HG03196 (cell line): ENCODE measurements at regions not wholly inside any gene's neighbourhood (a gene's known extent, or its start where the extent isn't known, plus 50 kb on each side); places are given as distances from the start of the nearest gene placed in this dataset.

Source experiments
- ATAC-seq: cut with Tn5 transposase; IDR thresholded peaks from one replicate; pipeline ENCODE4 v1.9.1; 2021; ENCODE audit not compliant: unreplicated experiment

GRCh38 chr2:155830351-155830750 is 502.2 kb downstream of the NR4A2 start:
- ATAC-seq = no peak

GRCh38 chr2:155825876-155826275 is 506.6 kb downstream of the NR4A2 start:
- ATAC-seq = no peak

- ATAC-seq = peak; percentile 87
These were observed 516.7 kb downstream of the NR4A2 start for GRCh38 chr2:155815851-155816250.

- ATAC-seq = no peak
These were observed 517.2 kb downstream of the NR4A2 start for GRCh38 chr2:155815275-155815674.

GRCh38 chr2:155810411-155810810 is 522.1 kb downstream of the NR4A2 start:
- ATAC-seq = no peak

- ATAC-seq = no peak
These were observed 529.6 kb downstream of the NR4A2 start for GRCh38 chr2:155802888-155803287.

GRCh38 chr2:155792666-155793065 is 539.9 kb downstream of the NR4A2 start:
- no peak for ATAC-seq

- ATAC-seq = no peak
These were observed 562.0 kb downstream of the NR4A2 start for GRCh38 chr2:155770516-155770915.

- no peak for ATAC-seq
These were observed 566.0 kb downstream of the NR4A2 start for GRCh38 chr2:155766342-155767115.

GRCh38 chr2:155755481-155755880 is 577.0 kb downstream of the NR4A2 start:
- no peak for ATAC-seq

- no peak for ATAC-seq
These were observed 584.4 kb downstream of the NR4A2 start for GRCh38 chr2:155748131-155748530.

GRCh38 chr2:155747531-155747930 is 585.0 kb downstream of the NR4A2 start:
- no peak for ATAC-seq

GRCh38 chr2:155733091-155733853 is 599.2 kb downstream of the NR4A2 start:
- no peak for ATAC-seq

- no peak for ATAC-seq
These were observed 601.7 kb downstream of the NR4A2 start for GRCh38 chr2:155730804-155731203.

GRCh38 chr2:155727187-155727895 is 605.2 kb downstream of the NR4A2 start:
- no peak for ATAC-seq

GRCh38 chr2:155722290-155722689 is 610.2 kb downstream of the NR4A2 start:
- no peak for ATAC-seq

GRCh38 chr2:155715705-155716104 is 616.8 kb downstream of the NR4A2 start:
- no peak for ATAC-seq

GRCh38 chr2:155714983-155715382 is 617.5 kb downstream of the NR4A2 start:
- ATAC-seq = no peak

GRCh38 chr2:155708071-155708470 is 624.5 kb downstream of the NR4A2 start:
- no peak for ATAC-seq

GRCh38 chr2:155703917-155704316 is 628.6 kb downstream of the NR4A2 start:
- no peak for ATAC-seq

- ATAC-seq = no peak
These were observed 629.5 kb downstream of the NR4A2 start for GRCh38 chr2:155703048-155703447.

- ATAC-seq = no peak
These were observed 630.8 kb downstream of the NR4A2 start for GRCh38 chr2:155701721-155702120.
